Adrenal gland (tissue), 5 donors: ENCODE measurements at regions not wholly inside any gene's neighbourhood (a gene's known extent, or its start where the extent isn't known, plus 50 kb on each side); places are given as distances from the start of the nearest gene placed in this dataset.

Experiments used
- CTCF ChIP-seq, 6 experiments: fragments of 450-650 bp in 4 of 6; fragments of 200-600 bp in 2 of 6; sonication (generic) in 1 of 6; IDR thresholded peaks; 1 replicate in 5 of 6; 2 replicates in 1 of 6; pipeline versions ENCODE4 v1.5.1 to v1.8.0; 2016 to 2021; ENCODE audit warnings: antibody characterized with exemption in 6 of 6, mild to moderate bottlenecking in 2 of 6, moderate library complexity in 1 of 6
- POLR2A ChIP-seq, 2 donors: fragments of 450-650 bp; IDR thresholded peaks; one replicate each; pipeline ENCODE4 v1.6.1; 2017; ENCODE audit warnings: antibody characterized with exemption in 2 of 2, mild to moderate bottlenecking in 2 of 2, moderate library complexity in 1 of 2
- donor health status: DM: no; HTN: no; CAD: no.

- TF ChIP-seq CTCF (IDR thresholded peaks at IDR 0.05): no peak
- no peak for TF ChIP-seq POLR2A (IDR thresholded peaks at IDR 0.05)
These were observed 71.4 kb downstream of the ADRB2 start for GRCh38 chr5:148897842-148898241.
